ENCODE measurements at regions not wholly inside any gene's neighbourhood (a gene's known extent, or its start where the extent isn't known, plus 50 kb on each side); places are given as distances from the start of the nearest gene placed in this dataset.

- no peak for DNase-seq
Measured at GRCh38 chr2:107242811-107243210, 356.8 kb upstream of the ST6GAL2 start.

GRCh38 chr2:107248932-107249331, 363.0 kb upstream of the ST6GAL2 start:
- DNase-seq: no peak

- no peak for DNase-seq
Measured at GRCh38 chr2:107255744-107256143, 369.8 kb upstream of the ST6GAL2 start.

GRCh38 chr2:107258531-107259407, 372.8 kb upstream of the ST6GAL2 start:
- DNase-seq: no peak

GRCh38 chr2:107259408-107260195, 373.6 kb upstream of the ST6GAL2 start:
- DNase-seq: no peak

- no peak for DNase-seq
Measured at GRCh38 chr2:107263628-107264027, 377.7 kb upstream of the ST6GAL2 start.

GRCh38 chr2:107264184-107264583, 378.2 kb upstream of the ST6GAL2 start:
- no peak for DNase-seq

GRCh38 chr2:107266555-107266954, 380.6 kb upstream of the ST6GAL2 start:
- DNase-seq: no peak

- DNase-seq: no peak
Measured at GRCh38 chr2:107267086-107267485, 381.1 kb upstream of the ST6GAL2 start.

GRCh38 chr2:107276034-107276433, 390.1 kb upstream of the ST6GAL2 start:
- no peak for DNase-seq

GRCh38 chr2:107278672-107279071, 392.7 kb upstream of the ST6GAL2 start:
- DNase-seq: no peak

GRCh38 chr2:107281637-107282036, 395.7 kb upstream of the ST6GAL2 start:
- DNase-seq: no peak

GRCh38 chr2:107282135-107282534, 396.2 kb upstream of the ST6GAL2 start:
- DNase-seq: no peak

- DNase-seq: no peak
Measured at GRCh38 chr2:107285621-107286299, 399.8 kb upstream of the ST6GAL2 start.

GRCh38 chr2:107290041-107290440, 404.1 kb upstream of the ST6GAL2 start:
- no peak for DNase-seq

- no peak for DNase-seq
Measured at GRCh38 chr2:107303964-107304363, 418.0 kb upstream of the ST6GAL2 start.

- DNase-seq: no peak
Measured at GRCh38 chr2:107305966-107306365, 420.0 kb upstream of the ST6GAL2 start.

GRCh38 chr2:107306881-107307280, 420.9 kb upstream of the ST6GAL2 start:
- no peak for DNase-seq

GRCh38 chr2:107308835-107309234, 422.9 kb upstream of the ST6GAL2 start:
- no peak for DNase-seq

GRCh38 chr2:107312240-107312639, 426.3 kb upstream of the ST6GAL2 start:
- DNase-seq: no peak

- no peak for DNase-seq
Measured at GRCh38 chr2:107313316-107313715, 427.3 kb upstream of the ST6GAL2 start.

- no peak for DNase-seq
Measured at GRCh38 chr2:107320881-107321280, 434.9 kb upstream of the ST6GAL2 start.

GRCh38 chr2:107322416-107322815, 436.4 kb upstream of the ST6GAL2 start:
- no peak for DNase-seq

All from right forelimb (tissue), 1 donor.